CD14-positive monocyte (primary cell): ENCODE measurements at regions not wholly inside any gene's neighbourhood (a gene's known extent, or its start where the extent isn't known, plus 50 kb on each side); places are given as distances from the start of the nearest gene placed in this dataset.

Experiments used
- DNase-seq, 3 donors: peaks; one replicate each; pipeline ENCODE4 v3.0.0-alpha.2; 2011 to 2022
- H2AFZ ChIP-seq: 2 replicates; pipeline ENCODE4 v1.6.0; 2012; ENCODE audit warnings: mild to moderate bottlenecking, low read depth, low read length, inconsistent platforms; ENCODE audit not compliant: insufficient read depth, poor library complexity, severe bottlenecking
- H3K27ac ChIP-seq, 2 donors: 1 replicate in 1 of 2; 2 replicates in 1 of 2; pipeline ENCODE4 v1.5.1; 2012 to 2013; ENCODE audit warnings: low read length in 2 of 2, control low read depth in 1 of 2, inconsistent platforms in 1 of 2, low read depth in 1 of 2, mild to moderate bottlenecking in 1 of 2
- H3K27me3 ChIP-seq, 2 donors: one replicate each; pipeline versions ENCODE4 v1.6.0 to v1.6.1; 2011 to 2013; ENCODE audit warnings: low read length in 2 of 2; ENCODE audit not compliant: control insufficient read depth in 2 of 2, insufficient read depth in 2 of 2
- H3K36me3 ChIP-seq, 2 donors: replicated peaks in 1 of 2; 1 replicate in 1 of 2; 2 replicates in 1 of 2; pipeline versions ENCODE4 v1.5.1 to v1.6.1; 2012 to 2013; ENCODE audit warnings: low read length in 2 of 2, control low read depth in 1 of 2, inconsistent platforms in 1 of 2, mild to moderate bottlenecking in 1 of 2; ENCODE audit not compliant: insufficient read depth in 2 of 2, control insufficient read depth in 1 of 2
- H3K4me1 ChIP-seq, 2 donors: 1 replicate in 1 of 2; 2 replicates in 1 of 2; pipeline versions ENCODE4 v1.5.1 to v1.6.1; 2012 to 2013; ENCODE audit warnings: low read length in 2 of 2, control low read depth in 1 of 2, inconsistent platforms in 1 of 2, mild to moderate bottlenecking in 1 of 2, moderate library complexity in 1 of 2; ENCODE audit not compliant: insufficient read depth in 2 of 2, control insufficient read depth in 1 of 2
- H3K4me2 ChIP-seq: replicated peaks from 2 replicates; pipeline ENCODE3; 2012; ENCODE audit warnings: low read length, moderate library complexity, mild to moderate bottlenecking; ENCODE audit not compliant: poor library complexity, severe bottlenecking; ENCODE audit errors: extremely low read depth
- H3K4me3 ChIP-seq, 3 experiments: fragments of 200-600 bp in 1 of 3; sonication (generic) in 1 of 3; replicated peaks in 1 of 3; 1 replicate in 2 of 3; 2 replicates in 1 of 3; pipeline ENCODE4 v1.5.1; 2011 to 2013; ENCODE audit warnings: low read length in 3 of 3, mild to moderate bottlenecking in 3 of 3, control low read depth in 2 of 3, low read depth in 2 of 3, inconsistent platforms in 1 of 3, moderate library complexity in 1 of 3
- H3K79me2 ChIP-seq: 2 replicates; pipeline ENCODE4 v1.6.0; 2012; ENCODE audit warnings: mild to moderate bottlenecking, control low read depth, inconsistent platforms, low read length, moderate library complexity; ENCODE audit not compliant: insufficient read depth
- H3K9ac ChIP-seq: 2 replicates; pipeline ENCODE4 v1.6.0; 2017; ENCODE audit warnings: low read length, mild to moderate bottlenecking; ENCODE audit not compliant: insufficient read depth, poor library complexity, severe bottlenecking
- H3K9me3 ChIP-seq, 2 donors: replicated peaks in 1 of 2; 1 replicate in 1 of 2; 2 replicates in 1 of 2; pipeline versions ENCODE4 v1.5.1 to v1.6.1; 2012 to 2013; ENCODE audit warnings: low read length in 2 of 2, control low read depth in 1 of 2; ENCODE audit not compliant: control insufficient read depth in 1 of 2, insufficient read depth in 1 of 2
- H4K20me1 ChIP-seq: 2 replicates; pipeline ENCODE4 v1.6.0; 2012; ENCODE audit warnings: mild to moderate bottlenecking, low read length, control low read depth, moderate library complexity; ENCODE audit not compliant: insufficient read depth
- H3K27ac Mint-ChIP-seq, 7 donors: one replicate each; pipeline ENCODE4 v1.8.0; 2020; ENCODE audit warnings: mild to moderate bottlenecking in 7 of 7, mixed read lengths in 7 of 7, moderate library complexity in 6 of 7, inconsistent platforms in 2 of 7
- H3K27me3 Mint-ChIP-seq, 3 donors: one replicate each; pipeline ENCODE4 v1.8.0; 2021 to 2022; ENCODE audit warnings: low read depth in 3 of 3, mild to moderate bottlenecking in 3 of 3, mixed read lengths in 3 of 3, moderate library complexity in 3 of 3, inconsistent platforms in 1 of 3
- H3K36me3 Mint-ChIP-seq, 2 donors: one replicate each; pipeline ENCODE4 v1.8.0; 2020; ENCODE audit warnings: mixed read lengths in 2 of 2, inconsistent platforms in 1 of 2, mild to moderate bottlenecking in 1 of 2
- H3K4me1 Mint-ChIP-seq: one replicate; pipeline ENCODE4 v1.8.0; 2020; ENCODE audit warnings: mild to moderate bottlenecking, mixed read lengths
- H3K4me3 Mint-ChIP-seq, 2 donors: one replicate each; pipeline ENCODE4 v1.8.0; 2020; ENCODE audit warnings: mild to moderate bottlenecking in 2 of 2, mixed read lengths in 2 of 2, moderate library complexity in 1 of 2
- H3K9me3 Mint-ChIP-seq, 7 donors: one replicate each; pipeline ENCODE4 v1.8.0; 2020 to 2022; ENCODE audit warnings: mixed read lengths in 7 of 7, mild to moderate bottlenecking in 6 of 7, moderate library complexity in 6 of 7, inconsistent platforms in 2 of 7
- WGBS: methylation state at CpG from one replicate; pipeline ENCODE4 v1.1.5; 2013; ENCODE audit warnings: missing lambda C conversion rate; ENCODE audit not compliant: insufficient coverage; 5-methylcytosine and 5-hydroxymethylcytosine counted together
- intact Hi-C, 2 donors: fragments of 100-400 bp; cut with micrococcal nuclease; formaldehyde crosslinking; loops; one replicate each; pipeline versions ENCODE4 v1.15.0 to v1.15.1; 2023
- TF ChIP-seq, protein P1 (sequence below): fragments of 200-600 bp; IDR thresholded peaks from one replicate; pipeline ENCODE4 v1.8.0; 2022; ENCODE audit warnings: antibody characterized with exemption, mild to moderate bottlenecking

DNA sequence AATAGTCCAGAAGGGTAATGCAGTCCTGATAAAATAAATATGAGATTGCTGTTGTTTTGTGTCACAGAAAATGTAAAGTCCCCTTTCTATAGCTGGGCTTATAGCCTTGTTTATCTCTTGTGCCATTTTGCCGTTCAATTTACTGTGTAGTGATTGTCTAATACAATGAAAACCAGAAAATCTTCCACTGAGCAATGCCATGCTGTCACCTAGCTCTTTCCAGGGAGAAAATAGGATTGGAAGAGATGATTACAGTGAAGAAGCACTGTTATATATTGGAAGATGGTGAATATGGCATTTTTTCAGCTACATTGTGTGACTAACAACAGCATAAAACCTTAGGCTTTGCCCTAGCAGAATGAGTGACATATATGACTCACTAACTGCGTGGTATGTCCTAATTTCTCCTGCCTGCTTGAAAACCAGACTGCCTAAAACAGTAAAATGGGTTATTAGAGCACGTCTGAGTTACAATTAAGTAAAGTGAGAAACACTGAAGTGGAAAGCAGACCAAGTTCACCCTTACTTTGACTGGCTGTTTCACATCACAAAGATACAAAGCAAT lies 332.4 kb upstream of the ZP4 start:
- Histone ChIP-seq H3K4me3 (no peak overlapping the region), H3K79me2 (no peaks in the 10 kb centered on the region)

DNA sequence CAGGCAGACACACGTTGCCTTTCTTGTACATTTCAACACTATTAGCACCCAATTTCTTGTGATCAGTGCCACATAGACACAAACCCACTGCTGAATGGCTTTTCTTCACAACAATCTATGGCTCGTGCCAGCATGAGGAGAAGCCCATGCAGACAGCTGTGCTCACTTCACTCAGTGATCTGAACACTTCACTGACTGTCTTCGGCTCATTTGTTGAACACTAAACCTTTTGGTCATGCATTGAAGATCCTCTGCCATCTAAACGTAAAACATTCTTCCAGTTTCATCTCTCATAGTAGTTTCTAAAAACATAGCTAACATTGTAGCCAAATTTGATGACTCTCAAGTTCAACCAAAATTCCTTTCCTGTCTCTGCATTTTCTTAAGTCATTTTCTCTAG lies 331.0 kb upstream of the ZP4 start:
- H3K27ac Mint-ChIP-seq, result no peak overlapping the region
- intact Hi-C loops, result no loop called here
- no peaks in the 10 kb centered on the region for H3K9me3 ChIP-seq
- no peaks in the 10 kb centered on the region for H3K4me1 ChIP-seq
- H3K27me3 ChIP-seq, result no peaks in the 10 kb centered on the region
- no peaks in the 10 kb centered on the region for H4K20me1 ChIP-seq
- no peak for DNase-seq
- H3K4me1 Mint-ChIP-seq, result no peaks in the 10 kb centered on the region
- no peaks in the 10 kb centered on the region for H3K36me3 Mint-ChIP-seq
- H3K27ac ChIP-seq, result no peak overlapping the region
- 82% methylated on average over 4 of the region's 4 CpGs for WGBS
- H3K27me3 Mint-ChIP-seq, result peaks cover 0 to 2% (median 0%) of the 10 kb centered on the region in 3 donors
- H3K4me2 ChIP-seq, result no peak overlapping the region
- TF ChIP-seq, protein P1, sequence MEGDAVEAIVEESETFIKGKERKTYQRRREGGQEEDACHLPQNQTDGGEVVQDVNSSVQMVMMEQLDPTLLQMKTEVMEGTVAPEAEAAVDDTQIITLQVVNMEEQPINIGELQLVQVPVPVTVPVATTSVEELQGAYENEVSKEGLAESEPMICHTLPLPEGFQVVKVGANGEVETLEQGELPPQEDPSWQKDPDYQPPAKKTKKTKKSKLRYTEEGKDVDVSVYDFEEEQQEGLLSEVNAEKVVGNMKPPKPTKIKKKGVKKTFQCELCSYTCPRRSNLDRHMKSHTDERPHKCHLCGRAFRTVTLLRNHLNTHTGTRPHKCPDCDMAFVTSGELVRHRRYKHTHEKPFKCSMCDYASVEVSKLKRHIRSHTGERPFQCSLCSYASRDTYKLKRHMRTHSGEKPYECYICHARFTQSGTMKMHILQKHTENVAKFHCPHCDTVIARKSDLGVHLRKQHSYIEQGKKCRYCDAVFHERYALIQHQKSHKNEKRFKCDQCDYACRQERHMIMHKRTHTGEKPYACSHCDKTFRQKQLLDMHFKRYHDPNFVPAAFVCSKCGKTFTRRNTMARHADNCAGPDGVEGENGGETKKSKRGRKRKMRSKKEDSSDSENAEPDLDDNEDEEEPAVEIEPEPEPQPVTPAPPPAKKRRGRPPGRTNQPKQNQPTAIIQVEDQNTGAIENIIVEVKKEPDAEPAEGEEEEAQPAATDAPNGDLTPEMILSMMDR, result no peak
- no peak overlapping the region for H3K4me3 ChIP-seq
- H3K9me3 Mint-ChIP-seq, result peaks cover 0 to 5% (median 2%) of the 10 kb centered on the region in 7 donors
- no peak overlapping the region for H3K9ac ChIP-seq
- H2AFZ ChIP-seq, result no peak overlapping the region
- H3K4me3 Mint-ChIP-seq, result no peak overlapping the region
- no peaks in the 10 kb centered on the region for H3K79me2 ChIP-seq
- no peaks in the 10 kb centered on the region for H3K36me3 ChIP-seq

More for the DNA sequence above, 332.4 kb upstream of the ZP4 start:
- Mint-ChIP-seq H3K36me3 (no peaks in the 10 kb centered on the region), H3K4me3 (no peak overlapping the region), H3K4me1 (no peaks in the 10 kb centered on the region), H3K27me3 (peaks cover 0 to 2% (median 0%) of the 10 kb centered on the region in 3 donors), H3K27ac (no peak overlapping the region), H3K9me3 (peaks cover 2 to 8% (median 2%) of the 10 kb centered on the region in 7 donors)
- intact Hi-C loops, result no loop called here
- no peaks in the 10 kb centered on the region for H3K9me3 ChIP-seq
- H4K20me1 ChIP-seq, result no peaks in the 10 kb centered on the region
- no peaks in the 10 kb centered on the region for H3K27me3 ChIP-seq
- no peak for DNase-seq
- no peak overlapping the region for H3K4me2 ChIP-seq
- TF ChIP-seq, protein P1, result no peak
- no CpG with 5 or more reads among the region's 3 CpGs for WGBS
- H2AFZ ChIP-seq, result no peak overlapping the region
- no peak overlapping the region for H3K9ac ChIP-seq
- H3K36me3 ChIP-seq, result no peaks in the 10 kb centered on the region
- H3K27ac ChIP-seq, result no peak overlapping the region
- no peaks in the 10 kb centered on the region for H3K4me1 ChIP-seq
